GM19397 (cell line): ENCODE measurements at regions not wholly inside any gene's neighbourhood (a gene's known extent, or its start where the extent isn't known, plus 50 kb on each side); places are given as distances from the start of the nearest gene placed in this dataset.
"Not testable (repeated sequence)": the region's sequence is repeated elsewhere in the genome, so short reads cannot be mapped to it uniquely, and the experiment has no call there.

Source experiments
- ATAC-seq: cut with Tn5 transposase; IDR thresholded peaks from one replicate; pipeline ENCODE4 v1.9.1; 2021; ENCODE audit warnings: mild to moderate bottlenecking, moderate library complexity; ENCODE audit not compliant: unreplicated experiment

DNA sequence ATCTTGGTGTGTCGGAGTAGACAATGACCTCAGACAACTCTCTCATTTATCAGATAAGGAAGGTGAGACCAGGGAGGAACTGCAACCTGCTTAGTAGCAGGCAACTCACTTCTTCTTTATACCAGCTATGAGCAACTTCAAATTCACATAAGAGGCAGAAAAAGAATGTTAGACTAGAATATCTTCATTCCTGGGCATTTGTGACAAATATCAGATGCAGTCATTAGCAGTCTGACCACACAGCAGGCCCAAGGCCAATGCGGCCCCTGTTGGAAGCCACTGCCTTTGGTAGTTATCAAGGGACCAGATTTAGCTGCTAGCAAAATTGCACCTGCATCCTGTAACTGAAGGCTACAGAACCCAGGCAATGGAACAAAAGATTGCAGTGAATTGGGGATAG lies 219.2 kb upstream of the RASGEF1B start:
- ATAC-seq: no peak

DNA sequence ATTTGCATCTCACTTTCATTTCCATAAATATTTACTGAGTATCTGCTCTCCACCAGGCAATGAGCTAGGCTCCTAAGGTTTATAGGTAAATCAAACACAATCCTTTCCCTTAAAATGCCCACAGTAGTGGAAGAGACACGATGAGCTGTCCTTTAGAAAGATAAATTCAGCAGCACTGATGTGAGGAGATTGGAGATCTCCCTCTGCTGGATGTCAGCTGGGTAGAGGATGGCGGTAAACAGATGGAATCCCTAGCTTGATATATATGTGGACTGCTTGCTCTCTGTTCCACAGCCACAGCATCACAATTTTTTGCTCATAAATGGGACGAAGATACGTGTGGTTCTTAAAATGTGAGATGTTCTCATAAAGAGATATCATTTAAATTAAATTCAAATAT lies 216.4 kb upstream of the RASGEF1B start:
- no peak for ATAC-seq

DNA sequence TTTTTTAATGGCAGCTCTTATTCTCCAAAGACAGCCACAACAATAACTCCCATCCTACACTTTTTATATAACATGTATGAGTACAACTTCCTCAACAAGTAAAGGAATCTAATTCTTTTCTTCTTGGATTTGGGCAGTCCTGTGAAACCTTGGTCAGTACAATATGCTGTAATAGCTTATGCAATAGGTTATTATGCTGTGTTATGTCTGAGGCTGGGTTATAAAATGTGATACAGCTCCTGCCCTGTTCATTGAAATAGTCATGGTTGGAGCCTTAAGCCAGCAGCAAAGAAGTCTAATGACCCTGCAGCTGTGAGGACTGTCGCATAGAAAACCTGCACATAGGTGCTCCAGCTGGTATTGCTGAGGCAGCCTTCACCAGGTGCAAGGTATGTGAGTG lies 215.8 kb upstream of the RASGEF1B start:
- ATAC-seq: no peak

DNA sequence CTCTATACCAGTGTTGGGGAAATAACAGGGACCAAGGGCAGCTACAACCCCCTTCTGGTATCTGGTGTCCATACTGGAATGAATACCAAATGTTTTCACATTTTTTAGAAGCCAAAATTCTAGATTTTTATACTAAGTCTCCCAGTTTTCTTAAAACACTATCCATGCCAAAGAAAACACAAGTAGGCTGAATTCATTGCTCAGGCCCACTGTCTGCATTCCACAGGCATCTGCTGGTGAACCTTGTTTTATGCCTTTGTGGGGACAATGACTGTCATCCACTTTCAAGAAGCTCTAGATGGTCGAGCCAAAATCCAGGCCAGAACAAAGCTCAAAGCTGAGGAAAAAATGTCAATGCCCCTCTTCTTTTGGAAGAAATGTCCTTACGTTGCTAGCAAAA lies 213.4 kb upstream of the RASGEF1B start:
- ATAC-seq: no peak

DNA sequence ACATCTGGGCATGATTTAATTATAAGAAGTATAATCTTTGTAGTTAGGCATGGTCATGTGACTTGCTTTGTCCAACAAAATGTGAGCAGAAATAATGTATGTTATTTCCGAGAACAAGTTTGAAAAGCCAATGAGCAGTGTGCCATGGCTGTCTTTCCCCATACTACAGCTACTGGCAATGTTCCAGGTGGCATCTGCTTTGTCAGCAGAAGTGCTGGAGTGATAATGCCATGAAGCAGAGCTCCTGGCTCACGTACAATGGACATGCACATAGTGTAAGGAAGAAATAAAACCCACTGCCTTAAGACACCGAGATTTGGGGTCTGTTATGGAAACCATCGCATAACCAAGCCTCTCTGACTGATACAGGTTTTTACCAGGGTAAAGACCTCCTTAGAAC lies 212.6 kb upstream of the RASGEF1B start:
- no peak for ATAC-seq

DNA sequence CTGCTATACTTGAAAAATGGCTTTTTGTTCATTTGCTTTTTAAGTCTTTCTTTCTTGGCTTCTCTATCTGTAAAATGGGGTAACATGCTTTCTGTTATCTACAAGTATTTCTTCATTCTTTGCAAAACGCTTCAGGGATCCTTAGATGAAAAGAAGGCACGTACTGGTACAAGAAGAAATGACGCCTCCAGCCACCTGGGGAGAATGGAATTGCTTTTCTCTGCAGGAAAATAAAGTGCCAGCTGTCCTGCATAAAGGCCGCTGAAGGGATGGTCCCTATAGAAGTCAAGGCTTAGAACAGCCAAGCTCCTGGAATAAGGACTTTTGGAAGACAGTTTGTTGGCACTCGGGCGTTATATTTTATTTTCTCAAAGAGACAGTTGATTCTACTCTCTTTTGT lies 210.8 kb upstream of the RASGEF1B start:
- ATAC-seq: no peak

DNA sequence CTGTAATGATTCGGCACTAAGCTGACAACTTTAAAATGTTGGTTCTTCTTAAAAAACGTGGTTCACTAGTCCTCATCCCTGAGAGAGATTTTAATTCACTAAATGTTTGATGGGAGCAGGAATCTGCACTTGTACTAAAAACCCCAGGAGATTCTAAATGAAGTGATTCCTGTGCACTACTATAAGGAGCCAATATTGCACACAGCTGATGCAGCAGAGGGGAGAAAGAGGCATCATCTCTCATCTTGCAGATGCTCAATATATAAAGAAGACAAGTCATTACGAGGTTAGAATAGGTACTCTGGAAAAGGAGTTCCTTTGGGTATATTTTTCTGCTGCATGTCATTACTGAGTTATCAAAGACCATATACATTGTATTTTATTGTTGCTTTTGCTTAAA lies 207.6 kb upstream of the RASGEF1B start:
- ATAC-seq: no peak

DNA sequence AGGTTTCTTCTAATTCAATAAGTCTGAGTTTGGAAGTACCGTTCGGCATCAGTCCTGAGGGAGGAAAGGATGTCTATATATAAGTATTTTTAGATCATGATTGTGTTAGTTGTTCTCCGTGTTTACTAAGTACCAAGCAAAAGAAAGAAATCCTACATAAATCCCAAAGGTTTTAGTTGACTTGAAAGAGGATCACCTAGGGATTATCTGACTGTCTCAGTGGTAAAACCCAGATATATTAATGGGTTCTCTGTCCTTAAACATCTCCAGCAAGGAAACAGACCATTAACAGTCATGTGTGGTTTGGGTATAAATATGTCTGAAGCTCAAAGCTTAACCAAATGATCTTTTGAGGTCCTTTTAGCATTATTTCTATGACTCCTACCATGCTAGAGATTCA lies 207.1 kb upstream of the RASGEF1B start:
- ATAC-seq: no peak

DNA sequence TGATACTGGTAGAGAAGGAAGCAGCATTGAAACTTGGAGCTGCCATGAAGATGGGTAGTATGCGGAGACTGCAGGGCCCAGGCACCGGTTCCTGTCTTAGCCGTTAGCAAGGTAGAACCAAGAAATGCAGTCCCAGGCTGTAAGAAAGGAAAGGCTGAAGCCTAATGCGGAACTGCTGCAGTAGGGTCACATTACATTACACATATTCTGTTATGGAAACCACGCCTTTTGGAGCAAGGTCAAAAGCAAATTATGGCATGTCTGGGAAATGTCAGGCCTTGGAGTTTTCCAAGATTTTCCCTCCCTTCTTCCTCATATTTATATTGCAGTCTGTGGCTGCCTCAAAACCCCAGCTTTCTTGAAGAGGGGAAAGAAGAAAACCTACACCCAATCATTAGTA lies 204.8 kb upstream of the RASGEF1B start:
- ATAC-seq: no peak

DNA sequence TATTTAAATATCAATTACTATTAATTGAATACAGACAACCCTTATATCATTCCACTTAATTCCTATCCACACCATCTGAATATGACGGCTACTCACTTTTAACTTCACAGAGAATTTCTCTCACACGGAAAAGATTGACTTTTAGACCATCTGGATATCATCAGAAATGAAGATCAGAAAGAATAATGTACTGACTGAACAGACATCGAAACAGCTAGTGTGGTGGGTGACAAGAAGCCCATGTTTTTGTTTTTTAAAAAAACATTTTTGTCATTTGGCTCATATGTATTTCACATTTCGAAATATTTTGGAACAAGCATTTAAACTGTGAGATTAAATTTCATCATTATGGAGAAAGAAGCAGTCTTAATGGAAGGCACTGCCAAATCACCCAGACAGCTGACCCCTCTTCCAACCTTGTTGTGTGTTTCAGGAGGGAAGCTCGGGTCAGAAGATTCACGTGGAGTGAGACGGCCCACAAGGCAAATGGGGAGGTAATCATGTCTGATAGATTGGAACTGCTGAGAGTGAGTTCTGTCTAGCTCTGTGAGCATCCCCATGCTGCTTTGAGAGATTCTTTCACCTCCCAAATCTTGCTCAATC lies 204.2 kb upstream of the RASGEF1B start:
- no peak for ATAC-seq

DNA sequence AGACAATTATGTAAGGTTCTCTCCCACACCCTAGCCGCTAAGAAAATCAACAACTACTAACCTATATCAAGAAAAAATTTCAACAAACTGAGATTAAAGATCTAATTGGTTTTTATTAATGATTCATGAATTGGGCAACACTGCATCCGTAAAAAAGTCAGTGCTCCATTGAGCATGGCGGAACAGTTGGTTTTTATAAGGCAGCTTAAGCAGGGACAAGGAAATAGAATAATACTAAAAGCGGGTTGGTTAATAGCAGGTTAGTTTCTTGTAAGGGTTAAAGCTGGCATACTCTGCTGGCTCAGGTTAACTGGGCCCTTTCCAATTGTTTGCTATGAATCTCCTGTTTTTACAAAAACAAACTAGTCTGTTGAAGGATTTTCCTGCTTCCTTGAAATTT lies 202.3 kb upstream of the RASGEF1B start:
- no peak for ATAC-seq

DNA sequence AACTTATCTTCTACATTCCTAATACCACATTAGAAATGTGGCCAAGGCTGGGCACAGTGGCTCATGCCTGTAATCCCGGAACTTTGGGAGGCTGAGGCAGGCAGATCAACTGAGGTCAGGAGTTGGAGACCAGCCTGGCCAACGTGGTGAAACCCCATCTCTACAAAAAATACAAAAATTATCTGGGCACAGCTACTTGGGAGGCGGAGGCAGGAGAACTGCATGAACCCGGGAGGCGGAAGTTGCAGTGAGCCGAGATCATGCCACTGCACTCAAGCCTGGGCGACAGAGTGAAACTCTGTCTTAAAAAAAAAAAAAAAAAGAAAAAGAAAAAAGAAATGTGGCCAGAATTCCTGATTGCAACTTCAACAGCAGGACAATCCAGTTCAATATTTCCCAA lies 196.6 kb upstream of the RASGEF1B start:
- ATAC-seq: not testable (repeated sequence)

DNA sequence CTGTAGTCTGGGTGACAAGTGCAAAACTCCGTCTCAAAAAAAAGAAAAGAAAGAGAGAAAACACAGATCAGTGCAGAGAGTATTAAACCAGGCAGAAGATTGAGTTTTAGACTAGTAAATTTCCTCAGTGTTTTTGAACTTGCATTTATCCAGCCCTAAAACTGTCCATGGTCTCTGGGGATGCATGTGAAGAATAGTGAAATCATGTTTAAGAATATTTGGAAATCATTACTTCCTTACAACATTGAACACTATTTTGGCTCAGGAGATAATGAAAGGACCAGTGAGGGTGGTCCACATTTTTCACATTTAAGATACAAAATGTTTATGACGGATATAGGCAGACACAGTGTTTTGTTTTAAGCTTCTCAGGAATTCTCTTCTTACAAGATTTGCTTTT lies 195.8 kb upstream of the RASGEF1B start:
- no peak for ATAC-seq

DNA sequence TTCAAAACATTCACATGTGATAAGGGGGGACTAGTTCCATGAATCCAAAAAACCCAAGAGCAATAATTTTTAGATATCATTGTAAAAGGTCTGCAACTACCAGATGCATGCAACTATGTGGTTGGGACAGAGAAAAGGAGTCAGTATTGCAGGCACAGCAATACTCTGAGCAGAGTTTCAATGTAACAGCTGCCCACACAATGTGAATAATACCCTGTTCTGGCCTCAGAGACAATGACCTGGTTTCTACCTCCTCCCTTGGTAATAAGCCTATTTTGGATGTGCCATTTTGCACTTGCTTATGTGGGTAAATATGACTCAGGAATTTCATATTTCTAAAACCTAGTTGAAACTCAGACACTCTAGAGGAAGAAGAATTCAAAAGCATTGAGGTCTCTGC lies 194.8 kb upstream of the RASGEF1B start:
- no peak for ATAC-seq

DNA sequence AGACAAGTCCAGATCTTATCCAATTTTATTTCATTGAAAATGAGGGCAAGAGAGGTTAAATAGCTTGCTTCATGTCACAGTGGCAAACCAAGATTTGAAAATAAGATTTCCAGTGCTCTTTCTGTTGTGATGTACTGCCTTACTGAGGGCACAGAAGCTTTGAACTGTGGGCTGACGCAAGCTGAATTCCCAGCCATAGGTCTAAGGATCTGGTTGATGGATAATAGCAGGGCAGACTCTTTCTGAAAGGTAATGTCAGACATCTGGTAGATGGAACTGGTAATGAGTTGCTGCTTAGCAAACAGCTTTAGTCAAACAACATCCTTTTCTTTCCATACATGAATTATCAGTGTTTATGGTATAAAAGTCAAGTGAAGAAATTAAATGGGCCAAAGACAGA lies 193.9 kb upstream of the RASGEF1B start:
- no peak for ATAC-seq

DNA sequence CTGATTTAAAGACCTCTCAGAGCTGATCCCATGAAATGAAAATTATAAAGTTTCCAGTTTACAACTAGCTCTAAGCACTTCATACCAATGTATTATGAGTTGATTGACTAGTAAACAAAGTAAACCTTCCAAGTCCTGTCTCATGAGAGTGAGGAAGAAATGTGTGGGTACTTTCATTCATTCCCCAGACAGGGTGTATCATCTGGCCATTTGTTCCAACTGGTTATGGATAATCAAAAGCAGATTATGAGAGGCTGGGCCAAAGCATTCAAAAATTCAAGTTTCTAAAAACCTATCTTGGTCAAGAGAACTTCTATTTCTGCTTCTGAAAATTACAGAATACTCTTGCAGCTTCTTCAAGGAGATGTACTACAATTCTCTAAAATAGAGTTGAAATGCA lies 193.3 kb upstream of the RASGEF1B start:
- ATAC-seq: no peak

DNA sequence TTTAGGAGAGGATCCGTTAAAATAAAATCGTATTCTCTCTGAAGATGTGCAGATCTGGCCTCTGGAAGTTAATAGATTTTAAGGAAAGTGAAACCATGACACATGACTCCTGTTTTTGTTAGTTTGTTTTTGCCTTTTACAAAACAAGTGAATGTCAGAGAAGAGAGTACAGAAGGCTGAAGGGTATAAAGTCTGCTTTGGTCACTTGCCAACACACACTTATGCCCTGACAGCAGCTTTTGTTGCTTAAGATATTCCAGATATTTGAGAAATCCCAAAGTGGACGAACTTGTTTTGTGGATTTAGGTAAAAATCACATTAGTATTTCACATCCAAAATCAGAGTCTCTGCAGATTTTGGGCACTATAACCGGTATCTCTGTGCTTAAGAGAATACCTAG lies 192.4 kb upstream of the RASGEF1B start:
- ATAC-seq: no peak

DNA sequence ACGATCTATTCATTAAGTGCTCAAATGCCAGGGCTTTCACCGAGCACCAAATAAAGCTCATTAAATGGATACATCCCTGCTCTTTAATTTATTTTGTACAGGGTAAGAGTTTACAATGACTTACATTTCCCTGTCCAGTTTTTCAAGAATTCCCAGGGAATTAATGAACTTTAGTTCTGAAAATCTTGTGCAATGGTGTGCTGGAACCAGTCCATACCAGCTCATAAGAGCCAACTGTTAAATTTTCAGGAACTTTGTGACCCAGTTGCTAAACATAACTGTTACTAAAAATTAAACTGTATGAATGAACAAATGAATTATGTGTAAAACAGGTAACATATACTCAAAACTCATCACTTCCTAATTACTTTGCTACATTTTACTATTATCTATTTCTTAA lies 191.7 kb upstream of the RASGEF1B start:
- no peak for ATAC-seq

DNA sequence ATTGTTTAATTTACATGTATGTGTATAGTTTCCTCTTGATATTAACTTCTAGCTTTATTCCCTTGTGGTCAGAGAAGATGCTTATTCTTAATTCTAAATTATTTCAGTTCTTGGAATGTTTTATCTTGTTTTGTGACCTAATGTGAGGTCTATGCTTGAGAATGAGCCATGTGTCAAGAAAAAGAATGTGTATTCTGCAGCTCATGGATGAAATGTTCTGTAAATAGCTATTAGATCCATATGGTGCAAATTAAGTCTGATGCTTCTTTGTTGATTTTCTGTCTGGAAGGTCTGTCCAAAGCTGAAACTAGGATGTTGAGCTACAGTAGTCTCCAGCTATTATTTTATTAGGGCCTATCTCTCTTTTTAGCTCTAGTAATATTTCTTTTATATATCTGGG lies 187.3 kb upstream of the RASGEF1B start:
- ATAC-seq: no peak

DNA sequence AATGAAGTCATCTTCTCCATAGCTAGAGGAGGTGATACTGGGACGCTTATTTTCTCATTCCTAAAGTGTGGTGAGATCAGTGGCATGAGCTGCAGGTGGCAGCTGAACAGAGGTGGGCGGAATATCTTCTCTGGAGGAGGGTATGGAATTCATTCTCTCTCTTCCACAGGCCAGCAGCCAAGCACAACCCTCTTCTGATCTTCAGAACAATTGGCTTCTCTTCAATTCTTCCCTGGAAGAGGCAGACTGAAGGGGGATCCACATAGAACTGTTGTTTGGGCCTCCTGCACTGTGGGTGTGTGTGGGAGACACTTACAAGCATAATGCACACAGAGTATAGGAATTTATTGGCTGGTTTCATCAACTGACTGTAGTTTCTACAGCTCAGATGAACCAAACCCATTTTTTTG lies 180.4 kb upstream of the RASGEF1B start:
- no peak for ATAC-seq

DNA sequence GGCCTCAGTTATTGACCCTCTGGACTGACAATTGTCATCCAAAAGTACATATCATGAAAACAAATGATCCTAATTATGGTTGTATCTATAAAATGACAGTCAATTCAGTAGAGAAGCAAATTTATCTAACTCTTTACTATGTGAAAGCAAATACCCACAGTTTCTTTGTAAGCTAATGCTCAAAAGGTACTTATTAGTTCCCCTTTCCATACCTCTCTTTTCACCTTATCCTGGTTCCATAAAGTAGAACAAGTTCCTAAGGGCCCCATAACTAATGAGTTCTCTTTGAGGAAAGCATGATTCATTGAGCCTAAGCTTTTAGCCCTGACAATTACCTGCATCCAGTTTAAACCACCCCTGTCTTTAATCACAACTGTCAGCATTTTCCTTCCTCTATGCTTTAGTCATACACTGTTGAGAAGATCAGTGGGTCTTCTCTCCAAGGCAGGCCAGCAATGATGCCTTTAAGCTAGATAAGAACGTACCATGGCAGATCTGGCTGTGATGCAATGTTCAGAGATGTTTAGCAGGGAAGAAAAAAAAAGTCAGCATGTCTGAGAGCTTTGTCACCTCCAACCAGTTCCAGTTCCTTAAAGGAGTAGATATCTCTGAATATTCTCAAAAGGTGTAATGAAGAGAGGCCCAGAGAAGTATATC lies 179.7 kb upstream of the RASGEF1B start:
- no peak for ATAC-seq

DNA sequence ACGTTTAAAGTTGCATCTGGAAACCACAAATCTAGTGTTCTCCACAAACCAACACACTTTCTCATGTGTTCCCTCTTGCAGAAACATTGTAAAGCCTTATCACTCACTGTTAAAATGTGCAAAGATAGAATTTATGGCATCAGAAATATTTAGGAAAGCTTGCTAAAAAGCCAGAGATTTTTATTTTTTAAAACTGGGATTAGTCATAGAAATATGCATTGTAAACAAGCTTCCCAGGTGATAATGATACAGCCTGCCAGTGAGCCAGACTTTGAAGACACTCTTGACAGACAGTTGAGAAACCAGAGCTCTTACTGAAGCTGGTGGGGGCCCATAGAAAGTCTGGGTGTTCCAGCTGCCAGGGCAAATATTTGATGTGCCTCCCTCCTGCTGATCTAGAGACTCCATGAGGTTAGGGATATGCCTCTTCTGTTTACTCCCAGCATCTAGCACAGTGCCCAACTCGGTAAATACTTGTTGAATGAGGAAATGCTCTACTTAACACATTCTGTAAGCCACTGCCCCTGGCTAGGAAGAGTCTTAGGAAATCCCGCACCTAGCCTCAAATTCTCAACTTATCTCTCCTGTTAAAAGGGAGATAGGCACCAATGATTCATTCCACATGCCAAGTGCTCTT lies 179.0 kb upstream of the RASGEF1B start:
- ATAC-seq: no peak
